ENCODE measurements at regions not wholly inside any gene's neighbourhood (a gene's known extent, or its start where the extent isn't known, plus 50 kb on each side); places are given as distances from the start of the nearest gene placed in this dataset.

- no peak overlapping the region for H3K27ac ChIP-seq (ENCODE audit: low read depth in 1 of 2, low read length in 2 of 2)
- intact Hi-C loops (cut with micrococcal nuclease), result no loop called here
- H3K9ac ChIP-seq (ENCODE audit: insufficient read depth, low read length, poor library complexity, severe bottlenecking), result no peak overlapping the region
- H3K27me3 ChIP-seq (ENCODE audit: control insufficient read depth in 2 of 2, insufficient read depth in 2 of 2, low read length in 2 of 2), result no peaks in the 10 kb centered on the region
- no peaks in the 10 kb centered on the region for H3K36me3 ChIP-seq (replicated peaks in 1 of 2; ENCODE audit: control insufficient read depth in 1 of 2, insufficient read depth in 2 of 2, low read length in 2 of 2)
- H3K36me3 Mint-ChIP-seq, result no peaks in the 10 kb centered on the region
- no peak for DNase-seq
- H4K20me1 ChIP-seq (ENCODE audit: insufficient read depth, low read length), result no peaks in the 10 kb centered on the region
- peaks cover 0 to 4% (median 1%) of the 10 kb centered on the region in 3 donors for H3K27me3 Mint-ChIP-seq (ENCODE audit: low read depth in 3 of 3)
- no peaks in the 10 kb centered on the region for H3K79me2 ChIP-seq (ENCODE audit: insufficient read depth, low read length)
- no peak overlapping the region for H2AFZ ChIP-seq (ENCODE audit: insufficient read depth, low read depth, low read length, poor library complexity, severe bottlenecking)
- no peak overlapping the region for H3K4me3 ChIP-seq (replicated peaks in 1 of 3; ENCODE audit: low read depth in 2 of 3, low read length in 3 of 3)
- H3K4me3 Mint-ChIP-seq, result no peak overlapping the region
- no peak overlapping the region for H3K4me2 ChIP-seq (replicated peaks; ENCODE audit: extremely low read depth, low read length, poor library complexity, severe bottlenecking)
- H3K4me1 ChIP-seq (ENCODE audit: control insufficient read depth in 1 of 2, insufficient read depth in 2 of 2, low read length in 2 of 2), result no peaks in the 10 kb centered on the region
- no peaks in the 10 kb centered on the region for H3K4me1 Mint-ChIP-seq
- H3K9me3 Mint-ChIP-seq, result peaks cover 2 to 31% (median 7%) of the 10 kb centered on the region in 7 donors
- H3K27ac Mint-ChIP-seq, result no peak overlapping the region
- peaks cover 3 to 4% of the 10 kb centered on the region in 2 donors for H3K9me3 ChIP-seq (replicated peaks in 1 of 2; ENCODE audit: control insufficient read depth in 1 of 2, insufficient read depth in 1 of 2, low read length in 2 of 2)
- TF ChIP-seq CTCF (IDR thresholded peaks at IDR 0.05), result no peak
Measured at GRCh38 chr7:23966941-23967340, 256.9 kb downstream of the STK31 start.

GRCh38 chr7:23967949-23968599 is 258.1 kb downstream of the STK31 start:
- no peaks in the 10 kb centered on the region for H3K27me3 ChIP-seq (ENCODE audit: control insufficient read depth in 2 of 2, insufficient read depth in 2 of 2, low read length in 2 of 2)
- H2AFZ ChIP-seq (ENCODE audit: insufficient read depth, low read depth, low read length, poor library complexity, severe bottlenecking), result no peak overlapping the region
- WGBS (ENCODE audit: insufficient coverage), result 81% methylated on average over 3 of the region's 5 CpGs
- H3K36me3 Mint-ChIP-seq, result no peaks in the 10 kb centered on the region
- H3K79me2 ChIP-seq (ENCODE audit: insufficient read depth, low read length), result no peaks in the 10 kb centered on the region
- H3K36me3 ChIP-seq (replicated peaks in 1 of 2; ENCODE audit: control insufficient read depth in 1 of 2, insufficient read depth in 2 of 2, low read length in 2 of 2), result no peaks in the 10 kb centered on the region
- no peaks in the 10 kb centered on the region for H4K20me1 ChIP-seq (ENCODE audit: insufficient read depth, low read length)
- peaks cover 3 to 4% of the 10 kb centered on the region in 2 donors for H3K9me3 ChIP-seq (replicated peaks in 1 of 2; ENCODE audit: control insufficient read depth in 1 of 2, insufficient read depth in 1 of 2, low read length in 2 of 2)
- H3K9ac ChIP-seq (ENCODE audit: insufficient read depth, low read length, poor library complexity, severe bottlenecking), result no peak overlapping the region
- no peaks in the 10 kb centered on the region for H3K4me1 Mint-ChIP-seq
- peaks cover 0 to 4% (median 4%) of the 10 kb centered on the region in 3 donors for H3K27me3 Mint-ChIP-seq (ENCODE audit: low read depth in 3 of 3)
- no peak overlapping the region for H3K27ac ChIP-seq (ENCODE audit: low read depth in 1 of 2, low read length in 2 of 2)
- TF ChIP-seq CTCF (IDR thresholded peaks at IDR 0.05), result no peak
- intact Hi-C loops (cut with micrococcal nuclease), result no loop called here
- H3K4me3 ChIP-seq (replicated peaks in 1 of 3; ENCODE audit: low read depth in 2 of 3, low read length in 3 of 3), result no peak overlapping the region
- H3K4me1 ChIP-seq (ENCODE audit: control insufficient read depth in 1 of 2, insufficient read depth in 2 of 2, low read length in 2 of 2), result no peaks in the 10 kb centered on the region
- no peak overlapping the region for H3K27ac Mint-ChIP-seq
- H3K4me2 ChIP-seq (replicated peaks; ENCODE audit: extremely low read depth, low read length, poor library complexity, severe bottlenecking), result no peak overlapping the region
- no peak overlapping the region for H3K4me3 Mint-ChIP-seq
- no peak for DNase-seq
- peaks cover 2 to 31% (median 7%) of the 10 kb centered on the region in 7 donors for H3K9me3 Mint-ChIP-seq
